HEK293 (cell line): ENCODE measurements at regions not wholly inside any gene's neighbourhood (a gene's known extent, or its start where the extent isn't known, plus 50 kb on each side); places are given as distances from the start of the nearest gene placed in this dataset.

Experiments
- CTCF ChIA-PET: fragments of 350-600 bp; formaldehyde crosslinking; extraction: SDS; loops from one replicate; lab custom pipeline; 2021; ENCODE audit warnings: antibody characterized with exemption; lab: Yijun Ruan, JAX
- POLR2A ChIA-PET: fragments of 300-600 bp; formaldehyde crosslinking; extraction: SDS; loops from one replicate; lab custom pipeline; 2020; ENCODE audit warnings: antibody characterized with exemption, inconsistent platforms; lab: Yijun Ruan, JAX
- H3K27ac ChIP-seq: fragments of 200-500 bp; sonication (Bioruptor generic); 2 replicates; pipeline ENCODE4 v1.5.1; 2014; ENCODE audit warnings: low read depth, low read length, control low read depth, inconsistent platforms; ENCODE audit errors: extremely low read depth
- H3K36me3 ChIP-seq, 2 experiments: fragments of 200-500 bp in 1 of 2; sonication (Bioruptor generic) in 1 of 2; 1 replicate in 1 of 2; 2 replicates in 1 of 2; pipeline ENCODE4 v1.5.1; 2014 to 2017; ENCODE audit warnings: inconsistent platforms in 2 of 2, low read length in 2 of 2; ENCODE audit not compliant: control insufficient read depth in 2 of 2, insufficient read depth in 1 of 2
- H3K4me1 ChIP-seq: fragments of 200-500 bp; sonication (Bioruptor generic); 2 replicates; pipeline ENCODE4 v1.5.1; 2014; ENCODE audit warnings: mild to moderate bottlenecking, low read length, inconsistent platforms; ENCODE audit not compliant: control insufficient read depth, insufficient read depth
- H3K4me3 ChIP-seq: 2 replicates; pipeline ENCODE4 v1.5.1; 2011; ENCODE audit warnings: low read depth, mild to moderate bottlenecking, control low read depth, low read length, moderate library complexity
- H3K9me3 ChIP-seq: fragments of 200-500 bp; sonication (Bioruptor generic); 2 replicates; pipeline ENCODE4 v1.5.1; 2014; ENCODE audit warnings: low read depth, low read length, inconsistent platforms; ENCODE audit not compliant: control insufficient read depth, insufficient read depth
- CTCF ChIP-seq: fragments of 450-650 bp; formaldehyde crosslinking; IDR thresholded peaks from 2 replicates; pipeline ENCODE4 v1.5.1; 2016; ENCODE audit warnings: missing biosample characterization, missing genetic modification characterization
- HIC1 ChIP-seq: fragments of 450-650 bp; formaldehyde crosslinking; IDR thresholded peaks from 2 replicates; pipeline ENCODE4 v1.5.1; 2016; ENCODE audit warnings: missing biosample characterization, missing genetic modification characterization
- ZNF148 ChIP-seq: fragments of 450-650 bp; formaldehyde crosslinking; IDR thresholded peaks from 2 replicates; pipeline ENCODE4 v1.5.0; 2017; ENCODE audit warnings: missing biosample characterization, missing genetic modification characterization, borderline replicate concordance
- ZNF26 ChIP-seq: fragments of 450-650 bp; formaldehyde crosslinking; IDR thresholded peaks from 2 replicates; pipeline ENCODE4 v1.5.1; 2016; ENCODE audit warnings: missing biosample characterization, missing genetic modification characterization
- ZNF280D ChIP-seq: fragments of 450-650 bp; formaldehyde crosslinking; IDR thresholded peaks from 2 replicates; pipeline ENCODE4 v1.5.1; 2016; ENCODE audit warnings: missing biosample characterization, missing genetic modification characterization
- ZNF398 ChIP-seq: fragments of 450-650 bp; formaldehyde crosslinking; IDR thresholded peaks from 2 replicates; pipeline ENCODE4 v1.5.1; 2017; ENCODE audit warnings: missing biosample characterization, missing genetic modification characterization
- ZNF791 ChIP-seq: fragments of 450-650 bp; formaldehyde crosslinking; IDR thresholded peaks from 2 replicates; pipeline ENCODE4 v1.5.1; 2016; ENCODE audit warnings: missing biosample characterization, missing genetic modification characterization

GRCh38 chr11:80086496-80087055 lies 645.7 kb upstream of the TENM4 start:
- no peak for TF ChIP-seq ZNF398 (tag by site-specific recombination)
- TF ChIP-seq HIC1 (tag by site-specific recombination), result no peak
- TF ChIP-seq ZNF280D (tag by site-specific recombination), result no peak
- no peak for TF ChIP-seq CTCF (tag by site-specific recombination)
- TF ChIP-seq ZNF148 (tag by site-specific recombination), result no peak
- Histone ChIP-seq H3K36me3 (no peaks in the 10 kb centered on the region), H3K9me3 (no peaks in the 10 kb centered on the region), H3K27ac (no peak overlapping the region), H3K4me3 (no peak overlapping the region), H3K4me1 (no peaks in the 10 kb centered on the region)
- ChIA-PET CTCF (no interaction called here), POLR2A (no interaction called here)

GRCh38 chr11:80085563-80085962 lies 644.7 kb upstream of the TENM4 start:
- H3K4me3 ChIP-seq, result no peak overlapping the region
- POLR2A ChIA-PET, result no interaction called here
- no peaks in the 10 kb centered on the region for H3K9me3 ChIP-seq
- H3K27ac ChIP-seq, result no peak overlapping the region
- TF ChIP-seq ZNF791 (tag by site-specific recombination) (no peak), ZNF26 (tag by site-specific recombination) (no peak)
- CTCF ChIA-PET, result no interaction called here
- H3K36me3 ChIP-seq, result no peaks in the 10 kb centered on the region
- no peaks in the 10 kb centered on the region for H3K4me1 ChIP-seq
